Fibroblast of lung (primary cell): ENCODE measurements at regions not wholly inside any gene's neighbourhood (a gene's known extent, or its start where the extent isn't known, plus 50 kb on each side); places are given as distances from the start of the nearest gene placed in this dataset.

Source experiments
- DNase-seq, 2 donors: peaks; one replicate each; pipeline versions ENCODE4 v3.0.0 to v3.0.0-alpha.2; 2010; ENCODE audit warnings: low read depth in 2 of 2
- H2AFZ ChIP-seq: 2 replicates; pipeline ENCODE4 v1.5.1; 2012; ENCODE audit warnings: low read length, control low read depth, inconsistent platforms
- H3K27ac ChIP-seq: 2 replicates; pipeline ENCODE4 v1.5.1; 2011; ENCODE audit warnings: low read length, control low read depth; ENCODE audit not compliant: insufficient read depth
- H3K27me3 ChIP-seq: 2 replicates; pipeline ENCODE4 v1.5.1; 2011; ENCODE audit warnings: mild to moderate bottlenecking, low read length; ENCODE audit not compliant: control insufficient read depth, insufficient read depth
- H3K36me3 ChIP-seq: 2 replicates; pipeline ENCODE4 v1.5.1; 2011; ENCODE audit warnings: low read length; ENCODE audit not compliant: control insufficient read depth, insufficient read depth
- H3K4me1 ChIP-seq: 2 replicates; pipeline ENCODE4 v1.5.1; 2011; ENCODE audit warnings: low read length; ENCODE audit not compliant: control insufficient read depth, insufficient read depth; ENCODE audit errors: extremely low read depth
- H3K4me2 ChIP-seq: 2 replicates; pipeline ENCODE4 v1.5.1; 2011; ENCODE audit warnings: low read length, control low read depth; ENCODE audit not compliant: insufficient read depth; ENCODE audit errors: extremely low read depth
- H3K4me3 ChIP-seq, 4 experiments: fragments of 200-600 bp in 1 of 4; sonication (generic) in 1 of 4; replicated peaks in 1 of 4; 2 replicates each; pipeline ENCODE4 v1.5.1; 2011 to 2016; ENCODE audit warnings: low read length in 4 of 4, low read depth in 3 of 4, mild to moderate bottlenecking in 3 of 4, control low read depth in 2 of 4, inconsistent platforms in 1 of 4, mixed read lengths in 1 of 4; ENCODE audit not compliant: insufficient read depth in 1 of 4; ENCODE audit errors: control extremely low read depth in 1 of 4
- H3K79me2 ChIP-seq: 2 replicates; pipeline ENCODE4 v1.5.1; 2012; ENCODE audit warnings: mild to moderate bottlenecking, low read length, inconsistent platforms; ENCODE audit not compliant: control insufficient read depth, insufficient read depth
- H3K9ac ChIP-seq: 2 replicates; pipeline ENCODE4 v1.5.1; 2011; ENCODE audit warnings: mild to moderate bottlenecking, low read length, control low read depth; ENCODE audit not compliant: insufficient read depth
- H3K9me3 ChIP-seq: 2 replicates; pipeline ENCODE4 v1.5.1; 2012; ENCODE audit warnings: low read depth, low read length; ENCODE audit not compliant: control insufficient read depth, insufficient read depth
- H4K20me1 ChIP-seq: 2 replicates; pipeline ENCODE4 v1.5.1; 2011; ENCODE audit warnings: low read length; ENCODE audit not compliant: control insufficient read depth, insufficient read depth; ENCODE audit errors: extremely low read depth
- EZH2 ChIP-seq: IDR thresholded peaks from 2 replicates; pipeline ENCODE4 v1.5.1; 2012; ENCODE audit warnings: low read length, control low read depth, mild to moderate bottlenecking; ENCODE audit errors: missing control alignments
- TF ChIP-seq, protein P1 (sequence below), 2 donors: IDR thresholded peaks in 1 of 2; conservative IDR thresholded peaks in 1 of 2; 1 replicate in 1 of 2; 2 replicates in 1 of 2; pipeline ENCODE4 v1.5.1; 2011 to 2012; ENCODE audit warnings: low read length in 2 of 2, control low read depth in 1 of 2, inconsistent platforms in 1 of 2, low read depth in 1 of 2, mild to moderate bottlenecking in 1 of 2

DNA sequence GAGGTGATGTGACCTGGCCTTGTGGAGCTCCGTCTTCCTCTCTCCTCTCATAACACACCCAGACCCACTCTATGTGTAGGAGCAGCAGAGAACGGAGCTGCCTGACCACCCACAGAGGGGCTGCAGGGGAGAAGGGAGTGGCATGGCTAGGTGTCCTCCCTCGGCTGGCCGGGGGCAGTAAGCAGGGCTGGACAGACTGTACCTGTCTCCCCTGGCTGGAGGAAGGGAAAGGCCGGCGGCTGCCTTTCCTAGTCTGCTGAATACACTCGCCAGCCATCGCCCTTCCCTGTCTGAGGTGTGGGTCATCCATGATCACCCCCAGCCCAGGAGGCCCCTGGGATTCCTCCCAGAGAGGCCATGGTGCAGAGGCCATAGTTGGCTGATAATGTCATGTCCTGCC is 187.2 kb upstream of the AJAP1 start:
- no peaks in the 10 kb centered on the region for H4K20me1 ChIP-seq
- no peaks in the 10 kb centered on the region for H3K79me2 ChIP-seq
- no peaks in the 10 kb centered on the region for H3K9me3 ChIP-seq
- no peak overlapping the region for H3K27ac ChIP-seq
- no peak overlapping the region for H3K4me3 ChIP-seq
- no peak for TF ChIP-seq EZH2
- TF ChIP-seq, protein P1, sequence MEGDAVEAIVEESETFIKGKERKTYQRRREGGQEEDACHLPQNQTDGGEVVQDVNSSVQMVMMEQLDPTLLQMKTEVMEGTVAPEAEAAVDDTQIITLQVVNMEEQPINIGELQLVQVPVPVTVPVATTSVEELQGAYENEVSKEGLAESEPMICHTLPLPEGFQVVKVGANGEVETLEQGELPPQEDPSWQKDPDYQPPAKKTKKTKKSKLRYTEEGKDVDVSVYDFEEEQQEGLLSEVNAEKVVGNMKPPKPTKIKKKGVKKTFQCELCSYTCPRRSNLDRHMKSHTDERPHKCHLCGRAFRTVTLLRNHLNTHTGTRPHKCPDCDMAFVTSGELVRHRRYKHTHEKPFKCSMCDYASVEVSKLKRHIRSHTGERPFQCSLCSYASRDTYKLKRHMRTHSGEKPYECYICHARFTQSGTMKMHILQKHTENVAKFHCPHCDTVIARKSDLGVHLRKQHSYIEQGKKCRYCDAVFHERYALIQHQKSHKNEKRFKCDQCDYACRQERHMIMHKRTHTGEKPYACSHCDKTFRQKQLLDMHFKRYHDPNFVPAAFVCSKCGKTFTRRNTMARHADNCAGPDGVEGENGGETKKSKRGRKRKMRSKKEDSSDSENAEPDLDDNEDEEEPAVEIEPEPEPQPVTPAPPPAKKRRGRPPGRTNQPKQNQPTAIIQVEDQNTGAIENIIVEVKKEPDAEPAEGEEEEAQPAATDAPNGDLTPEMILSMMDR (conservative IDR thresholded peaks at IDR 0.05 in 1 of 2, IDR thresholded peaks at IDR 0.05 in 1 of 2; ENCODE audit: low read depth in 1 of 2, low read length in 2 of 2): no peak
- DNase-seq: no peak
- H3K4me1 ChIP-seq: no peaks in the 10 kb centered on the region
- H3K27me3 ChIP-seq: no peaks in the 10 kb centered on the region
- H2AFZ ChIP-seq: no peak overlapping the region
- no peak overlapping the region for H3K4me2 ChIP-seq
- no peak overlapping the region for H3K9ac ChIP-seq
- H3K36me3 ChIP-seq: no peaks in the 10 kb centered on the region

DNA sequence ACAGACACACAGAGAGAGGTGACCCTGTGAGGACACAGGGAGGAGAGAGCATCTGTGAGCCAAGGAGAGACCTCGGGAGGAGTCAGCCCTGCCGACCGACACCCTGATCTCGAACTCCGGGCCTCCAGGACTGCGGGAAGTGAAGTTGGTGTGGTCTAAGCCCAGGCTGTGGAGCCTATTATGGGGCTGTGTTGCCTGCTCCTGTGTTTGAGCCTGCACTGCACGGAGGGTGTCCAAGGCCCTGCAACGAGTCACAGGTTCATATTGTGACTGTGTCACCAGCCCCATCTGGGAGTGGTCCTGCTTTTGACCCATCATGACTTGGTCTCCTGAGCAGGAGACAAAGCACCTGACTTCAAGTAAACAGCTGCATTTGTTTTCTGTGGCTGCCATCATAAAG is 186.0 kb upstream of the AJAP1 start:
- Histone ChIP-seq H2AFZ (no peak overlapping the region), H3K27me3 (no peaks in the 10 kb centered on the region), H3K9ac (no peak overlapping the region), H3K9me3 (no peaks in the 10 kb centered on the region), H3K4me2 (no peak overlapping the region), H3K27ac (no peak overlapping the region), H3K36me3 (no peaks in the 10 kb centered on the region), H3K4me1 (no peaks in the 10 kb centered on the region), H3K79me2 (no peaks in the 10 kb centered on the region), H4K20me1 (no peaks in the 10 kb centered on the region), H3K4me3 (no peak overlapping the region)
- DNase-seq: no peak
- TF ChIP-seq, protein P1 (conservative IDR thresholded peaks at IDR 0.05 in 1 of 2, IDR thresholded peaks at IDR 0.05 in 1 of 2; ENCODE audit: low read depth in 1 of 2, low read length in 2 of 2): no peak
- no peak for TF ChIP-seq EZH2

DNA sequence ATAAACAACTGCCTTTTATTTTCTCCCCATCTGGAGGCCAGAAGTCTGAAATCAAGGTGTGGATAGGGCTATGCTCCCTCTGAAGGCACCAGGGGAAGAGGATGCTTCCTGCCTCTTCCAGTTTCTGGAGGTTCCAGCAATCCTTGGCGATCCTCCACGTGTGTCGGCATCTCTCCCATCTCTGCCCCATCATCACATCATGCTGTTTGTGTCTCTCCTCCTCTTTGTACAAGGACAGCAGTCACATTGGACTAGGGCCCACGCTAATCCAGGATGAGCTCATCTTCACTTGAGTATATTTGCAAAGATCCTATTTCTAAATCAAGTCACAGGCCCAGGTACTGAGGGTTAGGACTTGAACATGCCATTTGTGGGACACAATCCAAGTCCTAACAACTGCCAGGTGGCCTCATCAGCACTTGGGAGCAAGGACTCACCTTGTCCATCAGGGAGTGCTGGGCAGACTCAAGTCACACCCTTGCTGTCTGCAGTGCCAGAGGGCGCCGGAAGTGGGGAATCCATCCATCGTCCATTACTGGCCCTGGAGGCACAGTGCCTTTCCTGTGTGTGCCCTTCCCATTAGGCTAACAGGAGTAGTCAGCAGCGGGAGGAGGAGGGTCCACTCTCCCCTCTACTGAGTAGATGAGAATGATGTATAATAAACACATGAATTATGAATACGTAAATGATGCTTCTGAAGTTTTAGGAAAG is 185.4 kb upstream of the AJAP1 start:
- no peaks in the 10 kb centered on the region for H3K79me2 ChIP-seq
- no peak overlapping the region for H3K9ac ChIP-seq
- no peak overlapping the region for H3K4me3 ChIP-seq
- no peak overlapping the region for H3K27ac ChIP-seq
- no peak overlapping the region for H2AFZ ChIP-seq
- H3K36me3 ChIP-seq: no peaks in the 10 kb centered on the region
- no peaks in the 10 kb centered on the region for H3K27me3 ChIP-seq
- TF ChIP-seq EZH2: no peak
- TF ChIP-seq, protein P1 (conservative IDR thresholded peaks at IDR 0.05 in 1 of 2, IDR thresholded peaks at IDR 0.05 in 1 of 2; ENCODE audit: low read depth in 1 of 2, low read length in 2 of 2): no peak
- no peaks in the 10 kb centered on the region for H3K4me1 ChIP-seq
- no peaks in the 10 kb centered on the region for H3K9me3 ChIP-seq
- H4K20me1 ChIP-seq: no peaks in the 10 kb centered on the region
- H3K4me2 ChIP-seq: no peak overlapping the region
- no peak for DNase-seq
